ENCODE measurements at regions not wholly inside any gene's neighbourhood (a gene's known extent, or its start where the extent isn't known, plus 50 kb on each side); places are given as distances from the start of the nearest gene placed in this dataset.

- H3K4me3 ChIP-seq (ENCODE audit: insufficient read depth, low read depth, low read length), result no peak overlapping the region
- H3K4me1 ChIP-seq (ENCODE audit: insufficient read depth, low read length), result no peaks in the 10 kb centered on the region
- Mint-ChIP-seq H3K4me1 (ENCODE audit: low read depth, unreplicated experiment) (no peaks in the 10 kb centered on the region), H3K9me3 (ENCODE audit: unreplicated experiment) (peaks cover 3% of the 10 kb centered on the region), H3K27me3 (ENCODE audit: low read depth, unreplicated experiment) (no peaks in the 10 kb centered on the region), H3K27ac (ENCODE audit: unreplicated experiment) (no peak overlapping the region), H3K4me3 (ENCODE audit: unreplicated experiment) (no peak overlapping the region), H3K36me3 (ENCODE audit: low read depth, unreplicated experiment) (no peaks in the 10 kb centered on the region)
- TF ChIP-seq, protein P1, sequence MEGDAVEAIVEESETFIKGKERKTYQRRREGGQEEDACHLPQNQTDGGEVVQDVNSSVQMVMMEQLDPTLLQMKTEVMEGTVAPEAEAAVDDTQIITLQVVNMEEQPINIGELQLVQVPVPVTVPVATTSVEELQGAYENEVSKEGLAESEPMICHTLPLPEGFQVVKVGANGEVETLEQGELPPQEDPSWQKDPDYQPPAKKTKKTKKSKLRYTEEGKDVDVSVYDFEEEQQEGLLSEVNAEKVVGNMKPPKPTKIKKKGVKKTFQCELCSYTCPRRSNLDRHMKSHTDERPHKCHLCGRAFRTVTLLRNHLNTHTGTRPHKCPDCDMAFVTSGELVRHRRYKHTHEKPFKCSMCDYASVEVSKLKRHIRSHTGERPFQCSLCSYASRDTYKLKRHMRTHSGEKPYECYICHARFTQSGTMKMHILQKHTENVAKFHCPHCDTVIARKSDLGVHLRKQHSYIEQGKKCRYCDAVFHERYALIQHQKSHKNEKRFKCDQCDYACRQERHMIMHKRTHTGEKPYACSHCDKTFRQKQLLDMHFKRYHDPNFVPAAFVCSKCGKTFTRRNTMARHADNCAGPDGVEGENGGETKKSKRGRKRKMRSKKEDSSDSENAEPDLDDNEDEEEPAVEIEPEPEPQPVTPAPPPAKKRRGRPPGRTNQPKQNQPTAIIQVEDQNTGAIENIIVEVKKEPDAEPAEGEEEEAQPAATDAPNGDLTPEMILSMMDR (IDR thresholded peaks at IDR 0.05; ENCODE audit: insufficient read depth, low read depth, low read length), result no peak
- no peak for TF ChIP-seq EZH2 (IDR thresholded peaks at IDR 0.05; ENCODE audit: insufficient read depth, low read length)
- no peak overlapping the region for H3K4me2 ChIP-seq (ENCODE audit: low read length)
- no peak overlapping the region for H3K9ac ChIP-seq (ENCODE audit: low read length)
- FAIRE-seq, result no peak
- H2AFZ ChIP-seq (ENCODE audit: low read depth, low read length), result no peak overlapping the region
- H3K79me2 ChIP-seq (ENCODE audit: insufficient read depth, low read length), result no peaks in the 10 kb centered on the region
- H4K20me1 ChIP-seq (ENCODE audit: insufficient read depth, low read length), result no peaks in the 10 kb centered on the region
- H3K27ac ChIP-seq (ENCODE audit: low read depth, low read length), result no peak overlapping the region
- H3K27me3 ChIP-seq (ENCODE audit: insufficient read depth, low read length), result no peaks in the 10 kb centered on the region
- no peak for DNase-seq (ENCODE audit: low read depth)
- no peaks in the 10 kb centered on the region for H3K36me3 ChIP-seq (ENCODE audit: insufficient read depth, low read length)
- peaks cover 4% of the 10 kb centered on the region for H3K9me3 ChIP-seq (ENCODE audit: insufficient read depth, low read depth, low read length)
Observed at GRCh38 chr2:34552337-34552736, 953.2 kb upstream of the FAM98A start.

- H3K27me3 ChIP-seq (ENCODE audit: insufficient read depth, low read length), result no peaks in the 10 kb centered on the region
- H3K27ac ChIP-seq (ENCODE audit: low read depth, low read length), result no peak overlapping the region
- no peaks in the 10 kb centered on the region for H3K36me3 Mint-ChIP-seq (ENCODE audit: low read depth, unreplicated experiment)
- H3K4me1 Mint-ChIP-seq (ENCODE audit: low read depth, unreplicated experiment), result no peaks in the 10 kb centered on the region
- no peak overlapping the region for H3K27ac Mint-ChIP-seq (ENCODE audit: unreplicated experiment)
- H3K79me2 ChIP-seq (ENCODE audit: insufficient read depth, low read length), result no peaks in the 10 kb centered on the region
- H3K9me3 Mint-ChIP-seq (ENCODE audit: unreplicated experiment), result peaks cover 6% of the 10 kb centered on the region
- no peaks in the 10 kb centered on the region for H3K36me3 ChIP-seq (ENCODE audit: insufficient read depth, low read length)
- no peaks in the 10 kb centered on the region for H3K27me3 Mint-ChIP-seq (ENCODE audit: low read depth, unreplicated experiment)
- no peaks in the 10 kb centered on the region for H3K4me1 ChIP-seq (ENCODE audit: insufficient read depth, low read length)
- no peak overlapping the region for H3K4me3 Mint-ChIP-seq (ENCODE audit: unreplicated experiment)
- FAIRE-seq (no peak), DNase-seq (ENCODE audit: low read depth) (no peak)
- H4K20me1 ChIP-seq (ENCODE audit: insufficient read depth, low read length), result no peaks in the 10 kb centered on the region
- no peak overlapping the region for H2AFZ ChIP-seq (ENCODE audit: low read depth, low read length)
- TF ChIP-seq, protein P1 (IDR thresholded peaks at IDR 0.05; ENCODE audit: insufficient read depth, low read depth, low read length), result no peak
- no peak for TF ChIP-seq EZH2 (IDR thresholded peaks at IDR 0.05; ENCODE audit: insufficient read depth, low read length)
- H3K4me3 ChIP-seq (ENCODE audit: insufficient read depth, low read depth, low read length), result no peak overlapping the region
- no peak overlapping the region for H3K9ac ChIP-seq (ENCODE audit: low read length)
- peaks cover 10% of the 10 kb centered on the region for H3K9me3 ChIP-seq (ENCODE audit: insufficient read depth, low read depth, low read length)
- H3K4me2 ChIP-seq (ENCODE audit: low read length), result no peak overlapping the region
Observed at GRCh38 chr2:34549710-34550345, 950.7 kb upstream of the FAM98A start.

DNA sequence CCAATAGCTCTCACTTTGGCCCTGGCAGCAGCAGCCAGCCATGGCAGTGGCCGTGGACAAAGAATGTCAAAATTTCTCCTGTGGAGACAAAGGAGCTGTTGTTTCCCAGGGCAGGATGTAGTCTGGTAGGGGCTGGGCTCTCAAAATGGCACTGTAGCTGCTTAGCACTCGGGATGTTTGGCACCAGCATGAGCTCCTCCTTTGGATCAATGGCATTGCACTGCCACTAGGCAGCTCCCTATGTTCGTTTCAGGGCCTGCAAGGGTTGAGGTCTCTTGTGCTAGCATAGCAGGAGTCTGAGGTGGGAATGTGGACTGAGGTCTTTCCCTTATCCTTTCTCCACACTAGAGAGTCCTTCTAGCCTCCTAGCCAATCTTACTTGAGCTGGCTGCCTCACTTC, 948.8 kb upstream of the FAM98A start:
- no peak for DNase-seq (ENCODE audit: low read depth)
- no peak for FAIRE-seq
- Mint-ChIP-seq H3K27me3 (ENCODE audit: low read depth, unreplicated experiment) (peaks cover 3% of the 10 kb centered on the region), H3K36me3 (ENCODE audit: low read depth, unreplicated experiment) (no peaks in the 10 kb centered on the region), H3K9me3 (ENCODE audit: unreplicated experiment) (peaks cover 6% of the 10 kb centered on the region), H3K27ac (ENCODE audit: unreplicated experiment) (no peak overlapping the region), H3K4me1 (ENCODE audit: low read depth, unreplicated experiment) (no peaks in the 10 kb centered on the region), H3K4me3 (ENCODE audit: unreplicated experiment) (no peak overlapping the region)
- Histone ChIP-seq H3K9ac (ENCODE audit: low read length) (no peak overlapping the region), H3K4me3 (ENCODE audit: insufficient read depth, low read depth, low read length) (no peak overlapping the region), H3K36me3 (ENCODE audit: insufficient read depth, low read length) (no peaks in the 10 kb centered on the region), H3K79me2 (ENCODE audit: insufficient read depth, low read length) (no peaks in the 10 kb centered on the region), H3K9me3 (ENCODE audit: insufficient read depth, low read depth, low read length) (peaks cover 10% of the 10 kb centered on the region), H3K4me1 (ENCODE audit: insufficient read depth, low read length) (no peaks in the 10 kb centered on the region), H3K4me2 (ENCODE audit: low read length) (no peak overlapping the region), H2AFZ (ENCODE audit: low read depth, low read length) (no peak overlapping the region), H3K27me3 (ENCODE audit: insufficient read depth, low read length) (no peaks in the 10 kb centered on the region), H4K20me1 (ENCODE audit: insufficient read depth, low read length) (no peaks in the 10 kb centered on the region), H3K27ac (ENCODE audit: low read depth, low read length) (no peak overlapping the region)
- TF ChIP-seq, protein P1 (IDR thresholded peaks at IDR 0.05; ENCODE audit: insufficient read depth, low read depth, low read length), result no peak
- no peak for TF ChIP-seq EZH2 (IDR thresholded peaks at IDR 0.05; ENCODE audit: insufficient read depth, low read length)
